Activated CD4-positive, alpha-beta T cell treated with anti-CD3 and anti-CD28 coated beads, Interleukin-2, amount 10 ng/mL, durations not matched to agents 24 days and 14 days (primary cell): ENCODE measurements at regions not wholly inside any gene's neighbourhood (a gene's known extent, or its start where the extent isn't known, plus 50 kb on each side); places are given as distances from the start of the nearest gene placed in this dataset.

Experiments
- DNase-seq: peaks from one replicate; pipeline ENCODE4 v3.0.0; 2022
- H3K27ac Mint-ChIP-seq: one replicate; pipeline ENCODE4 v1.8.0; 2022; ENCODE audit warnings: mild to moderate bottlenecking, mixed read lengths
- H3K27me3 Mint-ChIP-seq: one replicate; pipeline ENCODE4 v1.8.0; 2022; ENCODE audit warnings: mixed read lengths
- H3K36me3 Mint-ChIP-seq: one replicate; pipeline ENCODE4 v1.8.0; 2022; ENCODE audit warnings: low read depth, mild to moderate bottlenecking, mixed read lengths
- H3K4me1 Mint-ChIP-seq: one replicate; pipeline ENCODE4 v1.8.0; 2021; ENCODE audit warnings: mixed read lengths
- H3K4me3 Mint-ChIP-seq: one replicate; pipeline ENCODE4 v1.8.0; 2022; ENCODE audit warnings: mild to moderate bottlenecking, moderate library complexity, mixed read lengths
- H3K9me3 Mint-ChIP-seq: one replicate; pipeline ENCODE4 v1.8.0; 2021; ENCODE audit warnings: mixed read lengths
- intact Hi-C: fragments of 100-400 bp; cut with micrococcal nuclease; formaldehyde crosslinking; loops from one replicate; pipeline ENCODE4 v1.15.1; 2023

DNA sequence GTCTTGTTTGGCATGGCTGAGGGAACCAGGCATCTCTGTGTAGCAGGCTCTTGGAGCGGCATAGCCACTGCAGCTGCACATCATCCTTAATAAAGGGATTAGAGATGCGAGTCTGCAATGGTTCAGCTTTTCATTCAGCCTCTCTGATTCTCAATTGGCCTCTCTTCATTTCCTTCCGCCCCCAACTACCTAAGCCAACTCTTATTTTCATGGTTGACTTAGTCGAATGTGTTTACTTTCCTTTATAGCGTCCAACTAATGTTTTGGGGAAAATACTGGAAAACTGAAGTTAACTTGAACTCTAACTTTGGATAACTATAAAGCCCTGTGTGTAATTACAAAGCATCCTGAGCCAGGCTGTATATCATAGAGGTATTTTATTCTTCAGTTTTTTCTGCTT, 202.2 kb upstream of the KIAA1217 start:
- Mint-ChIP-seq H3K4me1 (no peaks in the 10 kb centered on the region), H3K4me3 (no peak overlapping the region), H3K27me3 (no peaks in the 10 kb centered on the region), H3K9me3 (no peaks in the 10 kb centered on the region), H3K36me3 (no peaks in the 10 kb centered on the region), H3K27ac (no peak overlapping the region)
- no peak for DNase-seq
- intact Hi-C loops: no loop called here

GRCh38 chr10:24007359-24007758, 201.6 kb upstream of the KIAA1217 start:
- Mint-ChIP-seq H3K4me3 (no peak overlapping the region), H3K36me3 (no peaks in the 10 kb centered on the region), H3K4me1 (no peaks in the 10 kb centered on the region), H3K27me3 (no peaks in the 10 kb centered on the region), H3K9me3 (no peaks in the 10 kb centered on the region), H3K27ac (no peak overlapping the region)
- intact Hi-C loops: no loop called here
- no peak for DNase-seq

GRCh38 chr10:24008164-24009091, 200.5 kb upstream of the KIAA1217 start:
- intact Hi-C loops: no loop called here
- H3K27ac Mint-ChIP-seq: no peak overlapping the region
- DNase-seq: no peak
- no peak overlapping the region for H3K4me3 Mint-ChIP-seq
- H3K27me3 Mint-ChIP-seq: no peaks in the 10 kb centered on the region
- H3K36me3 Mint-ChIP-seq: no peaks in the 10 kb centered on the region
- H3K4me1 Mint-ChIP-seq: no peaks in the 10 kb centered on the region
- no peaks in the 10 kb centered on the region for H3K9me3 Mint-ChIP-seq

DNA sequence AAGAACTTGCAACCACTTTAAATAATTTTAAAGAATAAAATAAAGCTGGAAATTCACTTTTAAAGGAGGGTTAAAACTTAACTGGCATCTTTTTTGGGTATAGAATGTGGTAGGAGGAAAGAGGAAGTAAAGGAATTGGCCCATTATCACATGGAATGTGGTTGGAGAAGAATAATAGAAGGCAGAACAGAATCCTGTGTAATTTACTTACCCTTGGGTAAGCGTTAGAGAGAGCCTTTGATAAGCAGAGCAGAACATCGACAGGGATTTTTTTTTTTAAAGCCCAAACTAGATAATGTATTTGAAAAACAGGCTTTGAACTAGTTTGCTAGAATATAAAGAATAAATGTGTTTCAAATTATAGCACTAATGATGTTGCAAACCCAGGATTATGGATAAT, 199.8 kb upstream of the KIAA1217 start:
- no peaks in the 10 kb centered on the region for H3K4me1 Mint-ChIP-seq
- intact Hi-C loops: no loop called here
- H3K27ac Mint-ChIP-seq: no peak overlapping the region
- DNase-seq: no peak
- no peaks in the 10 kb centered on the region for H3K27me3 Mint-ChIP-seq
- no peaks in the 10 kb centered on the region for H3K36me3 Mint-ChIP-seq
- H3K4me3 Mint-ChIP-seq: no peak overlapping the region
- H3K9me3 Mint-ChIP-seq: no peaks in the 10 kb centered on the region

DNA sequence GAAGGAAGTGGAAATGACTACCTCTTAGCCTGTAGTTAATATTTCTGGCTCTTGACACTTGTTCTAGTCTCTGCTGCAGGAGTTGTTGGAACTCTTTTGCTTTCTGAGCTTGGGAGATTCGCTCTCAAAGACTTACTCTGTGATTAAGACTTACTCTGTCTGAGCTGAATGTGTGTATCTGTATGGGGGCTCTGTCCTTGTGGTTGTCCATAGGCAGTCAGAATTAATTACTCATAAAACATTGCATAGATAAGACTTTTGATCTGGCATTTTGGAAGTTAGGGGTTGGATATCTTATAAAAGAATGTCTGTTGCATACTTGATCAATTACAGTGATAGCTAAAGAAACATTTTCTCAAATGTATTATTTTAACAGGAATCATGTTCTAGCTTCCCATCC, 199.2 kb upstream of the KIAA1217 start:
- Mint-ChIP-seq H3K9me3 (no peaks in the 10 kb centered on the region), H3K36me3 (no peaks in the 10 kb centered on the region), H3K27me3 (no peaks in the 10 kb centered on the region), H3K27ac (no peak overlapping the region), H3K4me3 (no peak overlapping the region), H3K4me1 (no peaks in the 10 kb centered on the region)
- DNase-seq: no peak
- intact Hi-C loops: no loop called here

DNA sequence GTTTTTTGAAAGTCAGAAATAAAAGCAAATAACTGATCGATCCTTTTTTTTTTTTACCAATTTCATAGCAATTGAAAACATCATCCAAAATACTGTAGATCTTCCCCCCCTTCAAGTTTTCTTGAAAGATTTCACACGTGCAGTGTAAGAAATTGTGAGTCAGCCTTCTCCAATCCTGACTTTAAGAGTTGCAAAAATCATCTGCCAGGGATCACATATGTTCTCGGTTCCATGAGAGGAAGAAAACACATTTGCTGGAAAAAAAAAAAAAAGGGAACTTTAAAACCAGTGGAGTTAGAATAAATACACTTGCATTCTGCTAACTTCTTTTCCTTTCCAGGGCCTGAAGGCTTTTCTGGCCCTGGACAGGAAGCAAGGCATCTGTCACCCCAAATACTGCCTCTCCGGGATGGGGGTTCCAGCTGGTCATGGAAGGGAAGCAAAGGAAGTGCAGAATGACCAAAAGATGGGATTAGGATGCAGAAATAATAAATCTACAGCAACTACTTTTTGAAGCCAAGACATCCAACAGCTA, 198.4 kb upstream of the KIAA1217 start:
- intact Hi-C loops: no loop called here
- Mint-ChIP-seq H3K27me3 (no peaks in the 10 kb centered on the region), H3K27ac (no peak overlapping the region), H3K9me3 (no peaks in the 10 kb centered on the region), H3K4me3 (no peak overlapping the region), H3K4me1 (no peaks in the 10 kb centered on the region), H3K36me3 (no peaks in the 10 kb centered on the region)
- DNase-seq: no peak

- H3K4me1 Mint-ChIP-seq: no peaks in the 10 kb centered on the region
- no peaks in the 10 kb centered on the region for H3K9me3 Mint-ChIP-seq
- intact Hi-C loops: no loop called here
- H3K4me3 Mint-ChIP-seq: no peak overlapping the region
- DNase-seq: no peak
- H3K27ac Mint-ChIP-seq: no peak overlapping the region
- H3K27me3 Mint-ChIP-seq: no peaks in the 10 kb centered on the region
- no peaks in the 10 kb centered on the region for H3K36me3 Mint-ChIP-seq
These were observed 196.6 kb upstream of the KIAA1217 start for GRCh38 chr10:24012249-24012803.

DNA sequence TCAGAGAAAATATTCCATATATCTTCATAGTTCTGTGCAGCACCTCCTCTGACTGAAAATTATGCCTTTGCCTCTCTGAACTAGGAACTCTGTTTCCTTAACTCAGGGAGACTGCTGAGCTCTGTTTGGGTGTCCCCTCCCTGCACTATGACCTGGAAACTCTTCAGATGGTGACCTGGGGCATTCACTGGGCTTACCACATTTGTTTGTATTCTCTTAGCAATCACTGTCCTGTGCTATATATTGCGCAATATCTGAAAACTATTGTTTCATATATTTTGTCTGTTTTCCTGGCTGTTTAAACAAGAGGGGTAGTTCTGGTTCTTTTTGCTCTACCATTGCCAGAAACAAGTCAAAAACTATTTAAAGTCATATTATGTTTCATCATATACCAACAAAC, 181.8 kb upstream of the KIAA1217 start:
- H3K9me3 Mint-ChIP-seq: no peaks in the 10 kb centered on the region
- no peak for DNase-seq
- no peaks in the 10 kb centered on the region for H3K36me3 Mint-ChIP-seq
- H3K4me3 Mint-ChIP-seq: no peak overlapping the region
- no peaks in the 10 kb centered on the region for H3K27me3 Mint-ChIP-seq
- H3K4me1 Mint-ChIP-seq: no peaks in the 10 kb centered on the region
- intact Hi-C loops: no loop called here
- no peak overlapping the region for H3K27ac Mint-ChIP-seq

DNA sequence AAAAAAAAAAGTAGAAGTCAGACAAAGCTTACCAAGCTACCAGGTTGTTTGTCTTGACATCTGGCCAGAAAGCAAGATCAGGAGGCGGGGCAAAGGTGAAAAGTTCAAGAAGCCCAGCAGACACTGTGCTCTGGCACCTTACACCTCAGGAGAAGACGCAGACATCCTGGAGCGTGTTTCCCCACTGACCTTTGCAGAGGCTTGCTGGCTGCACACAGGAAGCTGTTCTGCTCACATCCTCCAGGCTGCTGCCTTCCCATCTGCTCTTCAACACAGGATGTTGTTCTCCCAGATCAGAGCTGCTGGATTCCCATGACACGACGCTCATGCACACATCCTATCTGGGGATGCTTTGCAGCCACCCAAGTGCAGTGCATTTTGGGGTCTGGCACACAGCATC, 174.4 kb upstream of the KIAA1217 start:
- Mint-ChIP-seq H3K27me3 (no peaks in the 10 kb centered on the region), H3K36me3 (no peaks in the 10 kb centered on the region), H3K4me1 (no peaks in the 10 kb centered on the region), H3K9me3 (no peaks in the 10 kb centered on the region), H3K27ac (no peak overlapping the region), H3K4me3 (no peak overlapping the region)
- intact Hi-C loops: no loop called here
- DNase-seq: no peak

DNA sequence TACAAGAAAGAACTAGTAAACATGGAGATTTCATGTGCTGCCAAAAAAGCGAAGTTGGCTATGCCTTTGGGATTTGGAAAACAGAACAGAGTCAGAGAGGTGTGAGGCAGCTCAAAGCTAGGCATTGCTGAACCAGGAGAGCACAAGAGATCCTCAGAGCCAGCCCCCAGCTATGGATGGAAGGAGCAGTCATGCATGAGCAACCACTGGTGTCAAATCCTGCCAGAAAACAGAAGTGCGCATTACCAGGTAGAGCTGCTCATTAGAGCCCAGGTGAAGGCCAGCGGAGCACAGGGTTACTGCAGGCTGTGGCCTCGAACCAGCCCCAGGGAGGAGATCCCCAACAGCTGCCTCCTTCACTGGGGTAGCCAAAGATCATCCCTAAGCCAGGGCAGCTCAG, 173.2 kb upstream of the KIAA1217 start:
- intact Hi-C loops: no loop called here
- Mint-ChIP-seq H3K27ac (no peak overlapping the region), H3K9me3 (no peaks in the 10 kb centered on the region)

GRCh38 chr10:24039315-24039714, 169.6 kb upstream of the KIAA1217 start:
- H3K36me3 Mint-ChIP-seq: no peaks in the 10 kb centered on the region
- H3K4me1 Mint-ChIP-seq: no peaks in the 10 kb centered on the region
- H3K9me3 Mint-ChIP-seq: no peaks in the 10 kb centered on the region
- H3K4me3 Mint-ChIP-seq: no peak overlapping the region
- intact Hi-C loops: no loop called here
- no peak overlapping the region for H3K27ac Mint-ChIP-seq
- DNase-seq: no peak
- H3K27me3 Mint-ChIP-seq: no peaks in the 10 kb centered on the region

More for the DNA sequence above, 173.2 kb upstream of the KIAA1217 start:
- H3K4me3 Mint-ChIP-seq: no peak overlapping the region
- no peaks in the 10 kb centered on the region for H3K4me1 Mint-ChIP-seq
- H3K36me3 Mint-ChIP-seq: no peaks in the 10 kb centered on the region
- no peak for DNase-seq
- H3K27me3 Mint-ChIP-seq: no peaks in the 10 kb centered on the region

GRCh38 chr10:24039897-24040296, 169.0 kb upstream of the KIAA1217 start:
- Mint-ChIP-seq H3K9me3 (no peaks in the 10 kb centered on the region), H3K27me3 (no peaks in the 10 kb centered on the region), H3K4me1 (no peaks in the 10 kb centered on the region), H3K4me3 (no peak overlapping the region), H3K27ac (no peak overlapping the region), H3K36me3 (no peaks in the 10 kb centered on the region)
- no peak for DNase-seq
- intact Hi-C loops: no loop called here

- no peaks in the 10 kb centered on the region for H3K27me3 Mint-ChIP-seq
These were observed 167.9 kb upstream of the KIAA1217 start for GRCh38 chr10:24041034-24041433.

GRCh38 chr10:24041834-24042233, 167.1 kb upstream of the KIAA1217 start:
- Mint-ChIP-seq H3K9me3 (no peaks in the 10 kb centered on the region), H3K36me3 (no peaks in the 10 kb centered on the region), H3K27ac (no peak overlapping the region), H3K4me3 (no peak overlapping the region), H3K27me3 (no peaks in the 10 kb centered on the region), H3K4me1 (no peaks in the 10 kb centered on the region)
- DNase-seq: no peak
- intact Hi-C loops: no loop called here

More at GRCh38 chr10:24041034-24041433, 167.9 kb upstream of the KIAA1217 start:
- no peak overlapping the region for H3K4me3 Mint-ChIP-seq
- intact Hi-C loops: no loop called here
- no peaks in the 10 kb centered on the region for H3K36me3 Mint-ChIP-seq
- no peak overlapping the region for H3K27ac Mint-ChIP-seq
- DNase-seq: no peak
- H3K4me1 Mint-ChIP-seq: no peaks in the 10 kb centered on the region
- no peaks in the 10 kb centered on the region for H3K9me3 Mint-ChIP-seq
